ENCODE measurements at regions not wholly inside any gene's neighbourhood (a gene's known extent, or its start where the extent isn't known, plus 50 kb on each side); places are given as distances from the start of the nearest gene placed in this dataset.

DNA sequence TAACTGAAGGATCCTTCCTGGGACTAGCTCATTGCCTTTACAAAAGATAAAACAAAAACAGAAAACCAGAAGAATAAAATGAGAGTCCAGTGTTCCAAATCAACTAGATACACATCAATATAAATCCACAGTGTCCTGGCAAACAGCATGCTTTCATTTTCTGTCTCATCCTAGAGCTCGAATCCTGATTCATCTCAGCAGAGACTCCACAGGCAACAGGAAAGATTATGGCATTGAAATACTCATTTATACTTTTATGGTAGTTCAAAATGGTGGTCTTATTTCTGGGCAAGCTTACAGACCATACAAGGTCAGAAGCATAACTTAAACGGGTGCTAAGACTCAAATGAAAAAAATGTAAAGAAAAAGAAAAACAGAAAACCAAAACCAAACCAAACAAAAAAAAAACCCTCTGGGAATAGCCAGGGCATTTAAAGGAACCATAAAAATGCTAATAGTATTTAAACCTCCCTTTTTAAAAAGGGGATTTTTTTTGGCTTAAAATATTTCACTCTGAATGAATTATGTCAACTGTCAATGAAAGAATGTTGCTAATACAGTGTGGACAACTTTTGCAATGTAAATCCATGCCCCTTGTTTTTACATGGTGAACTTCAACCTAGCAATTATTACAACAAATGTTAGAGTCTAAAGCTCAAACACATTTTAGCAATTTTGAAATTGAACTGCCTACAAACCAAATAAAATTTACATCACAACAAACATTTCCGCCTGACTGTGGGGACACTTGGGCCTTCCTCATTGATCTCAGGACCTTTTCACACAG lies 57.9 kb downstream of the GPR101 start:
- no peak for DNase-seq (ENCODE audit: low read depth)
- H3K4me3 ChIP-seq (ENCODE audit: control insufficient read depth, low read depth, low read length), result no peak overlapping the region
- TF ChIP-seq, protein P1, sequence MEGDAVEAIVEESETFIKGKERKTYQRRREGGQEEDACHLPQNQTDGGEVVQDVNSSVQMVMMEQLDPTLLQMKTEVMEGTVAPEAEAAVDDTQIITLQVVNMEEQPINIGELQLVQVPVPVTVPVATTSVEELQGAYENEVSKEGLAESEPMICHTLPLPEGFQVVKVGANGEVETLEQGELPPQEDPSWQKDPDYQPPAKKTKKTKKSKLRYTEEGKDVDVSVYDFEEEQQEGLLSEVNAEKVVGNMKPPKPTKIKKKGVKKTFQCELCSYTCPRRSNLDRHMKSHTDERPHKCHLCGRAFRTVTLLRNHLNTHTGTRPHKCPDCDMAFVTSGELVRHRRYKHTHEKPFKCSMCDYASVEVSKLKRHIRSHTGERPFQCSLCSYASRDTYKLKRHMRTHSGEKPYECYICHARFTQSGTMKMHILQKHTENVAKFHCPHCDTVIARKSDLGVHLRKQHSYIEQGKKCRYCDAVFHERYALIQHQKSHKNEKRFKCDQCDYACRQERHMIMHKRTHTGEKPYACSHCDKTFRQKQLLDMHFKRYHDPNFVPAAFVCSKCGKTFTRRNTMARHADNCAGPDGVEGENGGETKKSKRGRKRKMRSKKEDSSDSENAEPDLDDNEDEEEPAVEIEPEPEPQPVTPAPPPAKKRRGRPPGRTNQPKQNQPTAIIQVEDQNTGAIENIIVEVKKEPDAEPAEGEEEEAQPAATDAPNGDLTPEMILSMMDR (IDR thresholded peaks at IDR 0.05; ENCODE audit: control insufficient read depth, insufficient read depth, low read depth, low read length, missing control alignments), result no peak

DNA sequence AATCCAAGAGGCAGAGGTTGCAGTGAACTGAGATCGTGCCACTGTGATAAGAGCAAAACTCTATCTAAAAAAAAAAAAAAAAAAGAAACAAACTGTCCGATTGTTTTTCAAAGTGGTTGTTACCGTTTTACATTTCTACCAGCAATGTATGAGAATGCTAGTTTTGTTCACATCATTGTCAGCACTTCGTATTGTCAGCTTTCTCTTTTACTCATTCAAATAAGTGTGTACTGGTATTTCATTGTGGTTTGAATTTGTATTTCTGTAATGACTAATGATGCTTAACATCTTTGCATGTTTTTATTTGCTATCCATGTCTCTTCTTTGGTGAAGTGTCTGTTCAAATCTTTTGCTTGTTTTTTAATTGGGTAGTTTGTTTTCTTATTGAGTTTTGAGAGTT lies 65.8 kb downstream of the GPR101 start:
- no peak for DNase-seq (ENCODE audit: low read depth)
- H3K4me3 ChIP-seq (ENCODE audit: control insufficient read depth, low read depth, low read length), result no peak overlapping the region
- TF ChIP-seq, protein P1 (IDR thresholded peaks at IDR 0.05; ENCODE audit: control insufficient read depth, insufficient read depth, low read depth, low read length, missing control alignments), result no peak

DNA sequence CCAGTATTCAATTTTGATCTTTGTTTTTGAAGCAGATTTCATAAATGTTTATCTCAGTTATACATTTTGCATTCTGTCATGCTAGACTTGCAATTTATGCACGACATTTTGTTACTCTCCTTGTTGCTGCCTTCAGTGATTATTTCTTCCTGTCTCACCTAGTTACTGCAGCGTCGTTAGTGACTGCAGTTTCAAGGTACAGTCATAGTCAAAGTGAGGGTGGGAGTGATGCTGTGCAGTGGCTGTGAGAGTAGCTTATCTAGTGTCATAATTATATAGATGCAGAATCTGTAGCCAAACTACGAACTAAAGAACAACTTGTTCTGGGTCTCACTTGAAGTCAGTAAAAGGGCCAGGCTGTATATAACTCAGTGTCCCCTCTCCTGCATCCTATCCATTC lies 69.8 kb downstream of the GPR101 start:
- TF ChIP-seq, protein P1 (IDR thresholded peaks at IDR 0.05; ENCODE audit: control insufficient read depth, insufficient read depth, low read depth, low read length, missing control alignments), result no peak
- H3K4me3 ChIP-seq (ENCODE audit: control insufficient read depth, low read depth, low read length), result no peak overlapping the region
- DNase-seq (ENCODE audit: low read depth), result no peak

DNA sequence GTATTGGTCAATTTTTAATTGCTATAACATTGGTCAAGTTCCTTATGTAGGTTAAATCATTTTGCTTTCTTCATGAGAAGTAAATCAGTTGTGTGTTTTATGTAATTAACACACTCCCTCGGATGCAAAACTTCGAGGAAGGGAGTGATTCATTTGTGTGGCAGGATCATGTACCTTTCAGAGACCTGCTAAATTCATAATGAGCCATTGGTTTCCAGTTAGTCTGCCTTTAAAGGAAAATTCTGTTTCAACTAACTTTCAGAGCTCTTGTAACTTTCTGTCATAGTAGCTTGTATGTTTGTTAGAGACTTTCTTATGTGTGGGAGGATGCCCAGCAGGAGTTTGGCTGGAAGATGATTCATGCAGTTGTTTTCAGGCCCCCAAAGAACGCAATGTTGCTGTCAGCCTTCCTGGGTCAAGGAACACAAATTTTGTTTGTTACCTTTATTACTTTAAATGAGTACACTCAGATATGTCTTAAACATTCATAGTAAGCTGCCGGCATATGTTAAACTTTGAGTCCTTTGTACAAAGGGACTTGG lies 72.1 kb downstream of the GPR101 start:
- DNase-seq (ENCODE audit: low read depth), result no peak
- TF ChIP-seq, protein P1 (IDR thresholded peaks at IDR 0.05; ENCODE audit: control insufficient read depth, insufficient read depth, low read depth, low read length, missing control alignments), result no peak
- H3K4me3 ChIP-seq (ENCODE audit: control insufficient read depth, low read depth, low read length), result no peak overlapping the region

DNA sequence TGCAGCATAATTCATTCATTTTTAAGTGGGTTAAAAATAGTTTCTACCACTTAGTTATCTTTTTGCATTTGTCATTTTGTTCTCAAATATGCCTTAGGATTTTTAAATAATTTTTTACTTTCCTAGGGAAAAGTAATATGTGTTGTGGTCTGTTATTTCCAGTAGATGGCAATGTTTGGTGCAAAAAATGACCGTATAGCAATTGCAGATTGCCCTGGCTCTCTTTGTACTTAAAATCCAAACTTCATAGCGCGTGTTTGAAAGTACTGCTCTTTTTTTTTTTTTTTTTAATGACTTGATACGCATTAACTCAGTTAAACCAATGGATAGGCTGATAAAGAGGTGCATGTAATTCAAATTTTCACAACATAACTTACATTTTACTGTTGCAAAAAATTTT lies 74.4 kb upstream of the RBMX start:
- TF ChIP-seq, protein P1 (IDR thresholded peaks at IDR 0.05; ENCODE audit: control insufficient read depth, insufficient read depth, low read depth, low read length, missing control alignments), result peak; percentile 51
- peak; percentile 7 for DNase-seq (ENCODE audit: low read depth)
- no peak overlapping the region for H3K4me3 ChIP-seq (ENCODE audit: control insufficient read depth, low read depth, low read length)

DNA sequence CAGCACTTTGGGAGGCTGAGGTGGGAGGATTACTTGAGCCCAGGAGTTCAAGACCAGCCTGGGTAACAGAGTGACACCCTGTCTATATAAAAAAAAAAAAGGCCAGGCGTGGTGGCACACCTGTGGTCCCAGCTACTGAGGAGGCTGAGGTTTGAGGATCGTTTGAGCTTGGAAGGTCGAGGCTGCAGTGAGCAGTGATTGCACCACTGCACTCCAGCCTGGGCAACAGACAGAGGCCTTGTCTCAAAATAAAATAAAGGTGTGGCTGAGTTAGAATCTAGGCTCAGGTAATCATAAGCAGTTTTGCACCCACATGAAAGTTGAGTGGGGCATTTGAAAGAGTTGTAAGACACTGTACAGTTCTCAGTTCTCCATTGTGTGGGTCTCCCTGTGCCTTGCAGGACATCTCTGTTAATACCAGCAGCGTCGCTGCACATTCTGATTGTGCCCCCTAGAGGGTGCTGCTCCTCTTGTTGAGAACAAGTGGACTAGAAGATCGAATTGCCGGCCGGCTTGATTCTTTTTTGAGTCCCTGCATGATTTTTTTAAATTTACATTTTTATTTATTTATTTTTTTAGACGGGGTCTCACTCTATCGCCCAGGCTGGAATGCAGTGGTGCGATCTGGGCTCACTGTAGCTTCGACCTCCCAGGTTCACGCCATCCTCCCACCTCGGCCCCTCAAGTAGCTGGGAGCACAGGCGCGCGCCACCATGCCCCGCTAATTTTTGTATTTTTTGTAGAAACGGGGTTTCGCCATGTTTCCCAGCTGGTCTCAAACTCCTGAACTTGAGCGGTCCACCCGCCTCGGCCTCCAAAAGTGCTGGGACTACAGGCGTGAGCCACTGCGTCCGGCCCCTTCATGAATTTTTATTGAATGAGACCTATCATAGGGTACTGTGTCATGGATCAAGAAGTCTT lies 73.6 kb upstream of the RBMX start:
- peak; percentile 43 for DNase-seq (ENCODE audit: low read depth)
- TF ChIP-seq, protein P1 (IDR thresholded peaks at IDR 0.05; ENCODE audit: control insufficient read depth, insufficient read depth, low read depth, low read length, missing control alignments), result peak; percentile 77
- H3K4me3 ChIP-seq (ENCODE audit: control insufficient read depth, low read depth, low read length), result no peak overlapping the region
